C4-2B (cell line): ENCODE measurements at regions not wholly inside any gene's neighbourhood (a gene's known extent, or its start where the extent isn't known, plus 50 kb on each side); places are given as distances from the start of the nearest gene placed in this dataset.

Source experiments
- ZFX ChIP-seq: fragments of 450-650 bp; IDR thresholded peaks from 2 replicates; pipeline ENCODE4 v1.6.1; 2017
- TF ChIP-seq, protein P1 (sequence below): fragments of 450-650 bp; conservative IDR thresholded peaks from 2 replicates; pipeline ENCODE4 v1.5.1; 2017; ENCODE audit warnings: mild to moderate bottlenecking

DNA sequence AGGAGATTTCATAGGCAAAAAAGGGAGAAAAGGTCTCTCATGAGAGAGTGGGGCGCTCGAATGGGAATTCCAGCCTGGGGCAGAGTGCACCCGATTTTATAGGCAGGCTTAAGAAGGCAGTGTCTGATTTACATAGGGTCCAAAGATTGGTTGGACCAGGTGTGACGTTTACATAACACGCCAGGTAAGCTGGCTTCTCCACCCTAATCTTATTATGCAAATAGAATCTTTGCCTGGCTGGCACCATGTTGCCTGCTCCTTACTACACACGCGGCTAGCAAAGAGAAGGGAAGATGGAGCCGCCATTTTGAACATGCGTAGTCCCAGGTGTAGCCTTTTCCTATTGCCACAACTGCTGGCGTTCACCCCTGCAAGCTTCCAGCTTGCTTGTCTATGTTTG lies 103.7 kb downstream of the SLC16A1 start:
- TF ChIP-seq, protein P1, sequence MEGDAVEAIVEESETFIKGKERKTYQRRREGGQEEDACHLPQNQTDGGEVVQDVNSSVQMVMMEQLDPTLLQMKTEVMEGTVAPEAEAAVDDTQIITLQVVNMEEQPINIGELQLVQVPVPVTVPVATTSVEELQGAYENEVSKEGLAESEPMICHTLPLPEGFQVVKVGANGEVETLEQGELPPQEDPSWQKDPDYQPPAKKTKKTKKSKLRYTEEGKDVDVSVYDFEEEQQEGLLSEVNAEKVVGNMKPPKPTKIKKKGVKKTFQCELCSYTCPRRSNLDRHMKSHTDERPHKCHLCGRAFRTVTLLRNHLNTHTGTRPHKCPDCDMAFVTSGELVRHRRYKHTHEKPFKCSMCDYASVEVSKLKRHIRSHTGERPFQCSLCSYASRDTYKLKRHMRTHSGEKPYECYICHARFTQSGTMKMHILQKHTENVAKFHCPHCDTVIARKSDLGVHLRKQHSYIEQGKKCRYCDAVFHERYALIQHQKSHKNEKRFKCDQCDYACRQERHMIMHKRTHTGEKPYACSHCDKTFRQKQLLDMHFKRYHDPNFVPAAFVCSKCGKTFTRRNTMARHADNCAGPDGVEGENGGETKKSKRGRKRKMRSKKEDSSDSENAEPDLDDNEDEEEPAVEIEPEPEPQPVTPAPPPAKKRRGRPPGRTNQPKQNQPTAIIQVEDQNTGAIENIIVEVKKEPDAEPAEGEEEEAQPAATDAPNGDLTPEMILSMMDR, result no peak
- TF ChIP-seq ZFX, result no peak
